ENCODE measurements at regions not wholly inside any gene's neighbourhood (a gene's known extent, or its start where the extent isn't known, plus 50 kb on each side); places are given as distances from the start of the nearest gene placed in this dataset.

- H3K4me3 ChIP-seq (ENCODE audit: low read depth in 2 of 2, low read length in 1 of 2) = no peak overlapping the region
- H3K9me3 ChIP-seq = no peaks in the 10 kb centered on the region
- 93% methylated on average over 7 of the region's 7 CpGs for WGBS (ENCODE audit: low lambda C conversion rate)
- H3K79me2 ChIP-seq (ENCODE audit: insufficient read depth) = no peaks in the 10 kb centered on the region
- no peaks in the 10 kb centered on the region for H3F3A ChIP-seq (replicated peaks; ENCODE audit: insufficient read depth)
- POLR2A ChIA-PET = no interaction called here
- no peak for DNase-seq
- CTCF ChIA-PET = interaction anchor here (0.6 to 1.8 kb wide), 6 partner anchors 19 to 161 kb away, joined by 3 to 8 read pairs (median 4); no protein-coding TSS in a partner anchor
- TF ChIP-seq CTCF (IDR thresholded peaks at IDR 0.05) (no peak), SMC3 (IDR thresholded peaks at IDR 0.05; ENCODE audit: low read depth, low read length) (no peak), TEAD4 (IDR thresholded peaks at IDR 0.05; ENCODE audit: borderline replicate concordance, insufficient read depth) (no peak), REST (IDR thresholded peaks at IDR 0.05; ENCODE audit: low read depth, low read length) (no peak), USF2 (IDR thresholded peaks at IDR 0.05; ENCODE audit: borderline replicate concordance, low read depth, low read length) (no peak), EP300 (IDR thresholded peaks at IDR 0.05; ENCODE audit: borderline replicate concordance in 1 of 2, low read depth in 1 of 2, low read length in 1 of 2) (no peak)
- no peak overlapping the region for H3K4me2 ChIP-seq
- H3K4me1 ChIP-seq (ENCODE audit: control insufficient read depth in 1 of 2, insufficient read depth in 2 of 2, low read depth in 1 of 2, low read length in 1 of 2) = no peaks in the 10 kb centered on the region
- no peaks in the 10 kb centered on the region for H3K27me3 ChIP-seq (ENCODE audit: insufficient read depth)
- no peaks in the 10 kb centered on the region for H4K20me1 ChIP-seq (ENCODE audit: insufficient read depth)
- no peaks in the 10 kb centered on the region for H3K9me2 ChIP-seq
- no peaks in the 10 kb centered on the region for H3K36me3 ChIP-seq (replicated peaks in 1 of 2; ENCODE audit: control insufficient read depth in 1 of 2, insufficient read depth in 2 of 2, low read length in 1 of 2)
- no peak overlapping the region for H2AFZ ChIP-seq (ENCODE audit: low read depth)
- H3K9ac ChIP-seq = no peak overlapping the region
- no peak overlapping the region for H3K27ac ChIP-seq (ENCODE audit: low read depth in 2 of 2, low read length in 1 of 2)
Observed at GRCh38 chr10:30553018-30553625, 76.4 kb downstream of the LYZL2 start.

GRCh38 chr10:30550967-30551815, 78.4 kb downstream of the LYZL2 start:
- no peaks in the 10 kb centered on the region for H3F3A ChIP-seq (replicated peaks; ENCODE audit: insufficient read depth)
- no peaks in the 10 kb centered on the region for H3K4me1 ChIP-seq (ENCODE audit: control insufficient read depth in 1 of 2, insufficient read depth in 2 of 2, low read depth in 1 of 2, low read length in 1 of 2)
- H3K4me2 ChIP-seq = no peak overlapping the region
- no peaks in the 10 kb centered on the region for H4K20me1 ChIP-seq (ENCODE audit: insufficient read depth)
- H3K36me3 ChIP-seq (replicated peaks in 1 of 2; ENCODE audit: control insufficient read depth in 1 of 2, insufficient read depth in 2 of 2, low read length in 1 of 2) = no peaks in the 10 kb centered on the region
- no peak overlapping the region for H3K9ac ChIP-seq
- no peak overlapping the region for H2AFZ ChIP-seq (ENCODE audit: low read depth)
- DNase-seq = no peak
- no peaks in the 10 kb centered on the region for H3K27me3 ChIP-seq (ENCODE audit: insufficient read depth)
- H3K9me2 ChIP-seq = no peaks in the 10 kb centered on the region
- ChIA-PET POLR2A (no interaction called here), CTCF (interaction anchor here (0.7 to 1.8 kb wide), 3 partner anchors 31 to 1834 kb away, joined by 3 to 5 read pairs (median 4); no protein-coding TSS in a partner anchor)
- no peak overlapping the region for H3K4me3 ChIP-seq (ENCODE audit: low read depth in 2 of 2, low read length in 1 of 2)
- no peak overlapping the region for H3K27ac ChIP-seq (ENCODE audit: low read depth in 2 of 2, low read length in 1 of 2)
- WGBS (ENCODE audit: low lambda C conversion rate) = 79% methylated on average over 9 of the region's 10 CpGs
- no peaks in the 10 kb centered on the region for H3K79me2 ChIP-seq (ENCODE audit: insufficient read depth)
- no peaks in the 10 kb centered on the region for H3K9me3 ChIP-seq
- TF ChIP-seq MAX (IDR thresholded peaks at IDR 0.05; ENCODE audit: low read depth) (no peak), TAF1 (IDR thresholded peaks at IDR 0.05; ENCODE audit: borderline replicate concordance, low read depth, low read length) (no peak), EZH2phosphoT487 (IDR thresholded peaks at IDR 0.05; ENCODE audit: borderline replicate concordance, low read depth) (no peak), USF1 (IDR thresholded peaks at IDR 0.05; ENCODE audit: borderline replicate concordance, low read depth) (no peak), SMC3 (IDR thresholded peaks at IDR 0.05; ENCODE audit: low read depth, low read length) (no peak), RAD21 (IDR thresholded peaks at IDR 0.05; ENCODE audit: low read length) (no peak), MEF2A (IDR thresholded peaks at IDR 0.05; ENCODE audit: borderline replicate concordance, low read depth) (no peak), RFX5 (IDR thresholded peaks at IDR 0.05; ENCODE audit: low read length) (no peak), GABPA (IDR thresholded peaks at IDR 0.05; ENCODE audit: low read depth) (no peak), YY1 (IDR thresholded peaks at IDR 0.05; ENCODE audit: low read depth) (no peak)

All from SK-N-SH (cell line).